22Rv1 (cell line): ENCODE measurements at regions not wholly inside any gene's neighbourhood (a gene's known extent, or its start where the extent isn't known, plus 50 kb on each side); places are given as distances from the start of the nearest gene placed in this dataset.

ENCODE experiments used
- H3K27ac ChIP-seq: fragments of 450-650 bp; 2 replicates; pipeline ENCODE4 v1.5.1; 2017
- ZFX ChIP-seq: fragments of 450-650 bp; IDR thresholded peaks from 2 replicates; pipeline ENCODE4 v1.6.1; 2017; ENCODE audit warnings: antibody characterized with exemption, borderline replicate concordance
- TF ChIP-seq, protein P1 (sequence below): fragments of 450-650 bp; IDR thresholded peaks from 2 replicates; pipeline ENCODE4 v1.5.1; 2017; ENCODE audit warnings: mild to moderate bottlenecking

DNA sequence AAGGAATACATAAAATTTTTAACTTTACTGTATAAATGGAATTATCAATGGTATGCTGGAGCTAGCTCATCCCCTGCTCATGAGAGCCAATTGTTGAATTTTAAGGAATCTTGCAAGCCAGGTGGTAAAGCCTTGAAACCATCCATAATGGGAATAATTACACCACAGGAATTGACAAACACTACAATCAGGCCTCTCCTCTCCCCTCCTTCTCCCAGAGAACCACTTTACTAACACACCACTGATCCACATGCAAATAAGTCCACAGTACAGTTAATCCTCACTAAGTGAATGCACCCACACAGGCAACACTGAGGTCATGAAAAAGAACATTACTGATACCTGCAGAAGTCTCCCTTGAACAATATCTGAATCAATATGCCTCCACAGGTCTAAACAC, 140.5 kb downstream of the KLF12 start:
- TF ChIP-seq ZFX, result no peak
- TF ChIP-seq, protein P1, sequence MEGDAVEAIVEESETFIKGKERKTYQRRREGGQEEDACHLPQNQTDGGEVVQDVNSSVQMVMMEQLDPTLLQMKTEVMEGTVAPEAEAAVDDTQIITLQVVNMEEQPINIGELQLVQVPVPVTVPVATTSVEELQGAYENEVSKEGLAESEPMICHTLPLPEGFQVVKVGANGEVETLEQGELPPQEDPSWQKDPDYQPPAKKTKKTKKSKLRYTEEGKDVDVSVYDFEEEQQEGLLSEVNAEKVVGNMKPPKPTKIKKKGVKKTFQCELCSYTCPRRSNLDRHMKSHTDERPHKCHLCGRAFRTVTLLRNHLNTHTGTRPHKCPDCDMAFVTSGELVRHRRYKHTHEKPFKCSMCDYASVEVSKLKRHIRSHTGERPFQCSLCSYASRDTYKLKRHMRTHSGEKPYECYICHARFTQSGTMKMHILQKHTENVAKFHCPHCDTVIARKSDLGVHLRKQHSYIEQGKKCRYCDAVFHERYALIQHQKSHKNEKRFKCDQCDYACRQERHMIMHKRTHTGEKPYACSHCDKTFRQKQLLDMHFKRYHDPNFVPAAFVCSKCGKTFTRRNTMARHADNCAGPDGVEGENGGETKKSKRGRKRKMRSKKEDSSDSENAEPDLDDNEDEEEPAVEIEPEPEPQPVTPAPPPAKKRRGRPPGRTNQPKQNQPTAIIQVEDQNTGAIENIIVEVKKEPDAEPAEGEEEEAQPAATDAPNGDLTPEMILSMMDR, result no peak
- H3K27ac ChIP-seq, result no peak overlapping the region

DNA sequence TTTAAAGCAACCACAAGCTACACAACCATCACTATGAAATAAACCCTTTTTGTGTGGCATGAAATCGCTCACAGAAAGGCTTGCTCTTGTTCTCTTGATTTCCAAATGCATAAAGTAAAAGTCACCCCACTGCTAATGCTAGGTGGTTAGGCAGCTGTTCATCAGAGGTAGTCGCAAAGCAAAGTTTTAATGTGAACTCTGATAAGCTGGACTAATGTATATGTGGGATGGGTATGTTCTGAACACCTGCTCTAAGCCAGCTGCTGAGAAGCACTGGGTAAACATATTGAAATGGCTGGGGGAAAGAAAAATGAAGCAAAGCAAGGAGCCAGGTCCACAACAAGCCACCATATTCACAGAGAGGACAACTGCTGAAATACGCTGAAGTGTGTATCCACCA, 142.3 kb downstream of the KLF12 start:
- H3K27ac ChIP-seq, result no peak overlapping the region
- TF ChIP-seq ZFX, result no peak
- TF ChIP-seq, protein P1, result no peak

DNA sequence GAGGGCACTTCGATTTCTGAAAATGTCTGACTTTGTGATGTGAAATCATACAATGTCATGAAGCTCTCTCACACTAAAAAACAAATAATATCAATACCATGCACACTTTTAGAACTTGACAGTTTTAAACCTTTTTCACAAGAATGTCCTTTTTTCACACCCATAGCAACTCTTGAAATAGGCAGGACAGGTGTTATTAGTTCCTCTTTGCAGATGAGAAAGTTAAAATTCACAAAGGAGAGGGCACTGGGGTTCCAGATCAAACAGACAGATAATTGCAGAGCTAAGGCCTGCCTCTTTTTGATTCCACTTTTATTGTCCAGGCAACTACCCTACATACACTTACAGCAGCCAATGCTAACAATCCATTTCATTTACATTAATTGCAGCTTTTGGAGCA, 142.8 kb downstream of the KLF12 start:
- TF ChIP-seq, protein P1, result no peak
- TF ChIP-seq ZFX, result no peak
- H3K27ac ChIP-seq, result no peak overlapping the region

DNA sequence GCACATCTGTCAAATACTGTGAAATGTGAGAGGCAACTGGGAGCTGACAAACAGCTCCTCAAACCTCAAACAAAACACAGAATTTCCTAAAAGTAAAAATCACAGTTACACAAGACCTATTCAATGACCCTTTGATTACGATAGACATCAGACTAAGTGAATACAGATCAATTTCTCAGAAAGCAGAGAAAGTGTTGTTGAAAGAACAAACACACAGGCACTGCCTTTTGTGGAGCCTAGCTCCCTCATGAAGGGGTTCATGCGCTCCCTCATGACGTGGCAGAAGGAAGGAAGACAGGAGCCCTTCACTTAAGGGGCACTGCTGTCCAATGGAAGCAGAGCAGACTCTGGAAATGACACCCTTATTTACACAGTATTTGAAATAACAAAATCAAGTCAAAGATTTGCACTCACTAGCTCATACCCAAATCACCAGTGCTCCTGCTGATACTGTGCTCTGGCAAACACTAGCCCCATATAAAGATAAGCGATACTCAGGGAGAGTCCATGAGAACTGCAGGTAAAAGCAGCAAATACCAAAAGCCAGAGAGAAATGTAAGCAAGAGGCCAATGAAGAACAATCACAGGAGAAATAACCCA, 144.9 kb downstream of the KLF12 start:
- TF ChIP-seq, protein P1, result no peak
- no peak for TF ChIP-seq ZFX
- H3K27ac ChIP-seq, result no peak overlapping the region

DNA sequence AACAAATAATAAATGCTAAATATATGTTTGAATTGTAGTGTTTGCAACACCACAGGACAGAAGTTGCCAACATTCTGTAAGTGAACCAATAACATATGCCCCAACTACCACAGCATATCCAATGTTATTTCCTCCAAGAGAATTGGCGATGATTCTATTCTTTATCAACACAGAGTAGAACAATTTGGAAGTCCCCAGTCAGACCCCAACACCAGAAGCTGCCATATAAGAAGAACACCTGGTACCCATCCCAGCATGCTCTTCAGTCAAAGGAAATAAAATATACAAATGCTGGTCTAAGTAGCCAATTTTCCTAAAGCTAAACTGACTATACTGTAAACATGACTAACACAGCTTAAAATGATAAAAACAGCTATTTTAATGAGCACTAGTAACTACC, 145.7 kb downstream of the KLF12 start:
- no peak overlapping the region for H3K27ac ChIP-seq
- TF ChIP-seq, protein P1, result no peak
- no peak for TF ChIP-seq ZFX

DNA sequence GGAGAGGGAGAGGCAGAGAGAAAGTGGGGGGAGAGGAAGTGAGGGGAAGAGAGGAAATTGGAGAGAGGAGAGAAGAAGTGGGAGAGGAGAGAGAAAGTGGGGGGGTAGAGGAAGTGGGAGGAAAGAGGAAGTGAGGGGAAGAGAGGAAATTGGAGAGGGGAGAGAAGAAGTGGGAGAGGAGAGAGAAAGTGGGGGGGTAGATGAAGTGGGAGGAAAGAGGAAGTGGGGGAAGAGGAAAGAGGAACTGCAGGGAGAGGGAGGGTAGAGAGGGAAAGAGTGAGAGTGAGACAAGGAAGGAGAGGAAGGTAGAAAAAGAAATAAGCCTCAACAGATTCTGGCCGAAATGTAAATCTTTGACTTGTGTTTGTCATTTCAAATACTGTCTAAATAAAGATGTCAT, 146.6 kb downstream of the KLF12 start:
- TF ChIP-seq, protein P1, result no peak
- TF ChIP-seq ZFX, result no peak
- no peak overlapping the region for H3K27ac ChIP-seq

DNA sequence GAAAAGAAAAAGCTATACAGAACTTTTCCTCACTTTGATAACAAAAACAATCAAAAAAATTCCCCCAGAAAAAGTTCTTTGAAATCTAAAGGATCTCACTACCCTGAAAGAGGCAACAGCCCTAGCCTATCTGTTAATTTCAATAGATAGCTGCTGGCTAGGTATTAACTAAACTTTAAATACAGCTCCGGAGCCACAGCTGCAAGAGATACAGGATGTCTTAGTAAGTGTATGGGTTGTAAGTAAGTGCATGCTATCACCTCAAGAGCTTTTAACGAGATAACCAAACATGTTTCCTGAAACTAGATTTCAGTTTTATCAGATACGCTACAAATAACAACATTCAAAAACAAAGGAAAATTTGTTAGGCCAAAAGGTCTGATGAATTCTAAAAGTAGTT, 148.4 kb downstream of the KLF12 start:
- H3K27ac ChIP-seq, result no peak overlapping the region
- TF ChIP-seq ZFX, result no peak
- TF ChIP-seq, protein P1, result no peak
